ENCODE measurements at regions not wholly inside any gene's neighbourhood (a gene's known extent, or its start where the extent isn't known, plus 50 kb on each side); places are given as distances from the start of the nearest gene placed in this dataset.
"Not testable (repeated sequence)": the region's sequence is repeated elsewhere in the genome, so short reads cannot be mapped to it uniquely, and the experiment has no call there.

DNA sequence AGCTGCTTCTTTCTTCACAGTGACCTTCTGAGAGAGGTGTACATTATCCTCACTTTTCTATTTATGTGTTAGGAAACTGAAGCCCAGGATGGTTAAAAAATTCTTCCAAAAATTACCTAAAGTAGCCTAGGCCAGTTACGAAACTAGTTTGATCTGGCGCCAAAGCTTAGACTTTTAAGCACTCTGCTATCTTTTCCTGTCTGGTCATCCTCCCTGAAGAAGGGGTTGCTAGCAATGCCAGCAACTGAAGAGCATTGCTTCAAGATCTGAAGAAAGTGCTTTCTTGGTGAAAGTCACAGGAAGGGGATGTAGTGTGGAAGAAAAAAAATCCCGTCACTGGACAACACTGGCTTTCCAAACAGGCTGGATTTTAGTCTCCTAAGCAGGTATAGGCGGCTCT lies 618.8 kb upstream of the GRM7 start:
- no peak for DNase-seq

DNA sequence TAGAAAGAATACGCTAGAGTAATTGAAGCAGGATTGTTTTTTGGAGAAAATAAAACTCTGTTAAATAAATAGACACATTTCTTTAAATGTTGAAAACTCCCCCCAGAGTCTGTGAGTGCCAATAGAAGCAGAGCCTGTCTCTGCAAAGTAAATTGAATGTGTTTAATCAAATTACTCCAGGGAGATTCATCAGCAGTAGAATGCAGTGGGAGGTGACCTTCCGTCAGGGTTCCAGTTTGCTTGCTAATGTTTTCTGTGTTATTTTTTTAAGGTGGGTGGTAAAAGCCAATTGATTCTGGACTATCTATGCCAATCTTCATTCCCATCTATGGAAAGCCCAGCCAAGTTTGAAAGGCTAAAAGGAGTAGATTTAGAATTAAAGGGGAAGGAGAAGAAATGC lies 612.4 kb upstream of the GRM7 start:
- no peak for DNase-seq

DNA sequence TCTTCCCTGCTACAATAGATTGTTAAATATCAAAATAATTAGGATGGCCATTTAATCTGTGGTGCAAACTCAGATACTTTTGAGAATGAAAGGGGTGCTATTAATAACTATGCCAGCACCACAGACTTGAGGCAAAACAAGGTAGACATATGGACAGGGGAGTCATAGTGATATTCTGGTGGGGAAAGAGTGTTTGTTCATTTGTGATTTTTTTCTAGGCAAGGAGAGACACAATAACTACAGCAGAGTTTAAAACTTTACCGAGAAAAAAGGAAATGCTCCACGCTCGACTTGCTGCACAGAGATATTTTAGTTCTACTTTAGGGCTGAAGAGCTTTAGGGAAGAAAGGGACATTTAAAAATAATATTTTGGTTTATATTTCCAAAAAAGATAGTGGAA lies 611.2 kb upstream of the GRM7 start:
- no peak for DNase-seq

DNA sequence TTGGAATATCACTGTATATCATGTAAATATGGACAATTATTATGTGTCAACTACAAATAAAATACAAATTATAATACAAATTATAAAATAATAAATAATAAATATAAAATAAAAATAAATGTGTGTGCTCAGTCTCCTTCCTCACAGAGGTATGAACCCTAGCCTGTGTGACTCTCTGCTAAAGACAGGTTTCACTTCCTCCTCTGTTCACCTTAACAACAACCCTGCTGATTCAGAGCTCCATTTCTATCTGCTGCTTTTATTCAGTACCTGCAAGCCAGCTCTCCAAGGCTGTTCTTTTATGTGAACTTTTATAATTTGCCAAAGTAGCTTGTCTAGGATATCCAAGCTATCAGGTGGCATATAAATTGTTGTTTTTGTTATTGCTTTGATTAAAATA lies 610.7 kb upstream of the GRM7 start:
- DNase-seq = no peak

GRCh38 chr3:6251612-6252400 lies 609.1 kb upstream of the GRM7 start:
- no peak for DNase-seq

GRCh38 chr3:6254490-6254889 lies 606.4 kb upstream of the GRM7 start:
- no peak for DNase-seq

DNA sequence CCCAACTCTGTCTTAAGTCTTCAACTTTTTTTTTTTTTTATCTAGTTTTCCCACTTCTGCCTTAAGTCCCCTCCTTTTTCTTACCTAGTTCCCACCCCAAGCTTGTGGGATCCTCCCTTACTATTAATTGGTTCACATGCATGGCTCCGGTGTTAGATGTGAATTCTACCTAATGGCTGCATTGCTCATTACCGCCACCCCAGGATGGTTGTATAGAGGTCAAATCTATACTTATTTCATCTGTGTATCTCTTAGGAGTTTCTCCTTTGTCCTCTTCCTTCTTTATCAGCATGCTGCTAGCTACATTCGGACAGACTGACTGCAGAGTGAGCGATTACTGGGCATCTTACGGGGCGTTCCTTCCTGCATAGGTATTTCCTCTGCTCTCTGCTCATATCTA lies 605.7 kb upstream of the GRM7 start:
- DNase-seq = no peak

- DNase-seq = no peak
These were observed 600.2 kb upstream of the GRM7 start for GRCh38 chr3:6260551-6261191.

DNA sequence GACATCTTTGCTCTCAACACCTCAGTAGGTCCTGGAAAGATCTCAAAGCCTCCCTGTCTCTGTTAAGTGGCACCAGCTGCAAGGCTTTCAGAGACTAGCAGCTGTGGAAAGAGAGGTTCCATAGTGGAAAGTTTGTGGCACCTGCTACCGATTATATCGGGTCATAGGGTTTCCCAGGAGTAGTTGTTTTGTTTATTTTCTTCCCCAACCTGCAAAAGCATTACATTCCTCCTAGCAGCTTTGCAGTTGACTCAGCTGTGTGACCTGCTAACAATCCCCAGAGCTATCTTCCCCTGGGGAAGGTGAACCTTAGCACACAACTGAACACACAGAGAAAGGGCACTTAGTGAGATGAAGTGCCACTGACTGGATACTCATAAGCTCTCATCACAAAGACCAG lies 598.9 kb upstream of the GRM7 start:
- DNase-seq = no peak

DNA sequence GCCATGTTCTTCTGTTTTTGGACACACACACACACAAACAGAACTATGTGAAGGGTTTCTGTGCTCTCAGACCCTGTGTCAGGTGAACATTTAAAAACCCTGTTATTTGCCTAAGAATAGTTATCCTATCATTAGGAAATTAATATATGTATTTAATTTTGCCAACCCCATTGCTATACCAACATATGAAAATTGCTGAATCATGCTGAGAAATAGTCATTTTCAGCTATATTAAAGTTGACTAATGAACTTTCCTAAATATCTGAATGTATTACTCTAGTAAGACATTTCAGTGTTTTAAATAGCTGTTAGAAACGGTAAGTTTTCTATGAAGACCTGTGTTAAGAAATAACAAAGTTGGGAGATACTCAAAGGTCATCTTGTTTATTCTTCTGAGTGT lies 596.9 kb upstream of the GRM7 start:
- DNase-seq = no peak

DNA sequence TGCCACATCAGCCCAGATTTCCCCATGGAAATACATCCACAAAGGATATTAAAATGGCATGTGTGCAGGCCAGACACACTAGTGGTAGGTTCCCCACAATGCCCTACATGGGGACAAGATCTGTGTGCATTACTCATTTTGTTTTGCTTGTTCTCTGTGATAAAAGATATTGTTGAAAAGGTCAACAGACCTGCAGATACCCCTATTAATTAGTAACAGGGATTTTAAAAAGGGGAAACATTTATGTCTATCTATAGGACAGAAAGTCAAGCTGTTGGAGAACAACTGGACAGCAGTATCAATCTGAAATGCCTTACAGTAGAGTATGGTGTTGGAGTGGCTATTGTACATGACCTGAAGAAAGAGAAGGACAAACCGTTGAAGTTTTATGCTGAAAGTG lies 596.0 kb upstream of the GRM7 start:
- DNase-seq = no peak

DNA sequence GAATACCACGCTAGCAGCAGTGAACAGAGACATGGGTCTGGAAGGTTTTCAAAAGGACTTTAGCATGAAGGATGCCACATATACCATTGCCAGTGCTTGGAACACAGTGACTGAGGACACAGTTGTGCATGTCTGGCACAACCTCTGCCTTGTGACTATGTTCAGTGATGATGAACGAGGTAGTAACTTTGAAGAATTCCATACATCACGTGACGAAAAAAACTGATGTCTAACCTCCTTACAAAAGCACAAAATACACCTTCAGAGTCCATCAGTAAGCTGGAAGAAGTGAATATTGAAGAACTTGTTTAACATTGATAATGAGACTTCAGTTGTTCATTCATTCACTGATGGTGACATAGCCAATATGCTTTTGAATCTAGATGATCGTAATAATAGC lies 594.8 kb upstream of the GRM7 start:
- no peak for DNase-seq

- no peak for DNase-seq
These were observed 587.0 kb upstream of the GRM7 start for GRCh38 chr3:6273878-6274277.

DNA sequence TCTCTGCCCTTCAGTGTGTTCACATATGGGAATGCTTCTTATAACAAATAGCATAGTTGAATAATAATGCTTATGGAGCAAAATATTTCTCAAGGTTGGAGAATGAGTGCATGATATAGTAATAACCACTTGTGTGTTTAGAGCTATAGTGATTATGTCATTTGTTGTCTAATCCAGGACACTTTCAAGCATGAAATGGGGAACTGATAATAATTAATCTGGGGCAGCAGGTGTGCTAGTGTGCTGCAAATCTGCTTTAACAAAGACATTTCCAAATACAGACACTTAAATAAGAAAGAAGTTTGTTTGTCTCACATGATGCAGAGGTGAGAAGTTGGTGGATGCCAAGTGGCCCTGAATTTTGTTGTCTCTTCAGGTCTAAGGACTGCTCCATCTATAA lies 579.3 kb upstream of the GRM7 start:
- no peak for DNase-seq

- DNase-seq = no peak
These were observed 578.0 kb upstream of the GRM7 start for GRCh38 chr3:6282918-6283317.

- no peak for DNase-seq
These were observed 573.6 kb upstream of the GRM7 start for GRCh38 chr3:6287088-6287875.

- DNase-seq = no peak
These were observed 559.3 kb upstream of the GRM7 start for GRCh38 chr3:6301626-6302025.

DNA sequence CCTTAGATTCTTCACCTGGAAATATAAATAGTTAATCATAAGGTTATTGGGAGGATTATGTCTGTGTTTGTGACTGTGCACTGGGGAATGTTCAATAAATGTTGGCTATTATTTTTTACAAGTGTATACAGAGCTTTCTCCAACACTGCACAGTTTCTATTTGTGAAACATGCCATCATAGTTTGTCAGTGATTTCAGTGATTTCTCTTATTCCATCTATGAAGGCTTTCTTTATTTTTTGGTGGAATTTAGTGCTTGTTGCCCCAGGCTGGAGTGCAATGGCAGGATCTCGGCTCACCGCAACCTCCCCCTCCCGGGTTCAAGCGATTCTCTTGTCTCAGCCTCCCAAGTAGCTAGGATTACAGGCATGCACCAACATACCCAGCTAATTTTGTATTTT lies 545.0 kb upstream of the GRM7 start:
- DNase-seq = no peak

- DNase-seq = no peak
These were observed 538.9 kb upstream of the GRM7 start for GRCh38 chr3:6321999-6322398.

DNA sequence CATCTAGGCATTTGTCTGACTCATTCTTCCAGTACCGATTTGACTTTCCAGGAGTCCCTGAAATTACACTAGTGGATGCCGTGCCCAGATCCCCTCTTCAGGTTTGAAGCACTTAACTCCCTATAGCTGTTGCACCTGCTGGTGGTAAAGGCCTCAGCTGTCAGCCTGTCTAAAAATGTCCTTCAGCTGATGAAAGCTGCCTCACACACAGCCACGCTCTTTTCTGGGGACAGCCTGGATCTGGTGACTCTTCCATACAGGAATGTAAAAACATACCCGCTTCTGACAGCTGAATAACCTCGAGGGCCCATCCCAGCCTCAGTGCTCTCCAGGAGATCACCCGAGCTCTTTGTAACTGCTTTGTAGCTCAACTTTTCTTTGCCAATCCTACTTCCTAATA lies 534.1 kb upstream of the GRM7 start:
- DNase-seq = no peak

GRCh38 chr3:6340980-6341325 lies 520.0 kb upstream of the GRM7 start:
- not testable (repeated sequence) for DNase-seq

DNA sequence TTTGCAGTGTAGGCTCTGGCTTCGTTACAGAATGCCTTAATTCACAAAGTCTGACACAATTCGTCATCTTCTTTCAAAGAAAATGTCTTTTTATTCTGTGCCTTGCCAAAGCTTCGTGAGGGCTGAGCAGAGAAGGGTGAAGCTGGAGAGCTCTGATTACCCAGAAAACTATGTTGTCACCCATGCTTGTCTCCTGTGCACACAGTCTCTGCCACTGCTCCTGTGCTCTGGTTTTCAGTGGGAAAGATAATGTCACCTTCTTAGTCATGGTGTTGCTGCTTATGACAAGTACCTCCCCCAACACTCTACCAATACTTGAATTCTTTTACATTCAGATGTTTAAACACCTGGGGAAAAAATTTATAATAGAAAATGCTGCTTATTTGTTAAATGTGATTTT lies 509.2 kb upstream of the GRM7 start:
- DNase-seq = no peak

DNA sequence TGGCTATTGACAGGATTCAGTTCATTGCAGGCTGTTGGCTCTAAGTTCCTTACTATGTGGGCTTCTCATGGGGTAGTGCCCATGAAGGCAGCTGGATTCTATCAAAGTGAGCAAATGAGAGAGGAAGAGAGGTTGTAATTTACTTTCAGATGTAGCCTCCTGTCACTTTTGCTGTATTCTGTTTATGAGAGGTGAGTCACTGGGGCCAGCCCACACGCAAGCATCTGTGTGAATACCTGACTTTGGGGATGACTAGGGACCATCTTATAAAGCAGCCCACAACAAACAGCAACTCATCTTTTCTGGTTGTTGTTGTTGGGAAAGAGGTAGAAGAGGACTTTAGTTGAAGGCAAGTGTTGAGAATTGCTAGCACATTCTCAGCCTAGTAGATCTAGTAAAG lies 506.3 kb upstream of the GRM7 start:
- DNase-seq = no peak

DNA sequence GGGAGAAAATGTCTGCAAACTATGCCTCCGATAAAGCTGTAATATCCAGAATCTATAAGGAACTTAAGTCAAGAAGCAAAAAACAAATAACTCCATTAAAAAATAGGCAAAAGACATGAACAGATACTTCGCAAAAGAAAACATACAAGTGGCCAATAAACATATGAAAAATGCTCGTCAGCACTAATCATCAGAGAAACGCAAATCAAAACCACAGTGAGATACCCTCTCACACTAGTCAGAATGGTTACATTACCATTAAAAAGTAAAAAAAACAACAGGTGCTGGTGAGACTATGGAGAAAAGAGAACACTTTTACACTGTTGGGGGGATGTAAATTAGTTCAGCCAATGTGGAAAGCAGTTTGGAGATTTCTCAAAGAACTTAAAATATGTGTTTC lies 498.5 kb upstream of the GRM7 start:
- no peak for DNase-seq

Measured in fibroblast of upper back skin (primary cell).